ENCODE measurements at regions not wholly inside any gene's neighbourhood (a gene's known extent, or its start where the extent isn't known, plus 50 kb on each side); places are given as distances from the start of the nearest gene placed in this dataset.

DNA sequence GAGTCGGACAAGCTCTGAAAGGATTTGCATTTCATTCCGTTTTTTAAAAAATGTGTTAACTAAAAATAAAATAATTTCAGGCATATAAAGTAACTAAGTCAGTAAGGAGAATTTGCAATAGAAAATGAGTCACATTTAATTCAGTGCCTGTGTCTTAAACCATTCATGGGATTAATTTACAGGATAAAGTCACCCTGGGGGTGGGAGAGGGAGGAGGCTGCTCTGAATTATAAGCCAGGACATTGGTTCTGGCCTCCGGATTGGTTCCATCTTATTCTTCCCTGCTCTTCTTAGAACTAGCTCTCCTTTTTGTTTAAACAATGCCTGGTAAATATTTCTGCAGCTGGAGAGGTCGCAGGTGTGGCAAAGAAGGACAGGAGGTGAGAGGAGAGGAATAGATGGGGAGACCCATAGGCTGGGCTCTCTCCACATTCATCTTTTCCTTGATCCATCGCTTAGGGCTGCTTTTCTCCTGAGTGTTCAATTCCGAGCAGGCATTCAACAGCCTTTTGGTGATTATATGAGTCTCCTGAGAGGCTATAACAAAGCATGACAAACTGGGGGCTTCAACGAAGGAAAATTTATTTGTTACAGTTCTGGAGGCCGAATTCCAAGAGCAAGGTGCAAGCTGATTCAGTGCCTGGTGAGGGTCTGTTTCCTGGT, 319.2 kb downstream of the PHKB start:
- TF ChIP-seq ZNF565 (CRISPR knock-in tag; conservative IDR thresholded peaks at IDR 0.05; ENCODE audit: low read depth): no peak
- TF ChIP-seq, protein P1, sequence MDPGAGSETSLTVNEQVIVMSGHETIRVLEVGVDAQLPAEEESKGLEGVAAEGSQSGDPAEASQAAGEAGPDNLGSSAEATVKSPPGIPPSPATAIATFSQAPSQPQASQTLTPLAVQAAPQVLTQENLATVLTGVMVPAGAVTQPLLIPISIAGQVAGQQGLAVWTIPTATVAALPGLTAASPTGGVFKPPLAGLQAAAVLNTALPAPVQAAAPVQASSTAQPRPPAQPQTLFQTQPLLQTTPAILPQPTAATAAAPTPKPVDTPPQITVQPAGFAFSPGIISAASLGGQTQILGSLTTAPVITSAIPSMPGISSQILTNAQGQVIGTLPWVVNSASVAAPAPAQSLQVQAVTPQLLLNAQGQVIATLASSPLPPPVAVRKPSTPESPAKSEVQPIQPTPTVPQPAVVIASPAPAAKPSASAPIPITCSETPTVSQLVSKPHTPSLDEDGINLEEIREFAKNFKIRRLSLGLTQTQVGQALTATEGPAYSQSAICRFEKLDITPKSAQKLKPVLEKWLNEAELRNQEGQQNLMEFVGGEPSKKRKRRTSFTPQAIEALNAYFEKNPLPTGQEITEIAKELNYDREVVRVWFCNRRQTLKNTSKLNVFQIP (CRISPR knock-in tag; IDR thresholded peaks at IDR 0.05; ENCODE audit: borderline replicate concordance, low read depth): no peak
- TF ChIP-seq OSR1 (CRISPR knock-in tag; IDR thresholded peaks at IDR 0.05): no peak
- TF ChIP-seq, protein P2, sequence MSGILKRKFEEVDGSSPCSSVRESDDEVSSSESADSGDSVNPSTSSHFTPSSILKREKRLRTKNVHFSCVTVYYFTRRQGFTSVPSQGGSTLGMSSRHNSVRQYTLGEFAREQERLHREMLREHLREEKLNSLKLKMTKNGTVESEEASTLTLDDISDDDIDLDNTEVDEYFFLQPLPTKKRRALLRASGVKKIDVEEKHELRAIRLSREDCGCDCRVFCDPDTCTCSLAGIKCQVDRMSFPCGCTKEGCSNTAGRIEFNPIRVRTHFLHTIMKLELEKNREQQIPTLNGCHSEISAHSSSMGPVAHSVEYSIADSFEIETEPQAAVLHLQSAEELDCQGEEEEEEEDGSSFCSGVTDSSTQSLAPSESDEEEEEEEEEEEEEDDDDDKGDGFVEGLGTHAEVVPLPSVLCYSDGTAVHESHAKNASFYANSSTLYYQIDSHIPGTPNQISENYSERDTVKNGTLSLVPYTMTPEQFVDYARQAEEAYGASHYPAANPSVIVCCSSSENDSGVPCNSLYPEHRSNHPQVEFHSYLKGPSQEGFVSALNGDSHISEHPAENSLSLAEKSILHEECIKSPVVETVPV (CRISPR knock-in tag; IDR thresholded peaks at IDR 0.05): no peak
- no peak for TF ChIP-seq ZFP3 (CRISPR knock-in tag; IDR thresholded peaks at IDR 0.05)
- no peak for TF ChIP-seq TCF4 (CRISPR knock-in tag; IDR thresholded peaks at IDR 0.05; ENCODE audit: borderline replicate concordance)
- TF ChIP-seq CSDC2 (CRISPR knock-in tag; IDR thresholded peaks at IDR 0.05): no peak
- TF ChIP-seq ZFP30 (CRISPR knock-in tag; IDR thresholded peaks at IDR 0.05): no peak
- TF ChIP-seq RARB (CRISPR knock-in tag; IDR thresholded peaks at IDR 0.05): no peak
- TF ChIP-seq, protein P3, sequence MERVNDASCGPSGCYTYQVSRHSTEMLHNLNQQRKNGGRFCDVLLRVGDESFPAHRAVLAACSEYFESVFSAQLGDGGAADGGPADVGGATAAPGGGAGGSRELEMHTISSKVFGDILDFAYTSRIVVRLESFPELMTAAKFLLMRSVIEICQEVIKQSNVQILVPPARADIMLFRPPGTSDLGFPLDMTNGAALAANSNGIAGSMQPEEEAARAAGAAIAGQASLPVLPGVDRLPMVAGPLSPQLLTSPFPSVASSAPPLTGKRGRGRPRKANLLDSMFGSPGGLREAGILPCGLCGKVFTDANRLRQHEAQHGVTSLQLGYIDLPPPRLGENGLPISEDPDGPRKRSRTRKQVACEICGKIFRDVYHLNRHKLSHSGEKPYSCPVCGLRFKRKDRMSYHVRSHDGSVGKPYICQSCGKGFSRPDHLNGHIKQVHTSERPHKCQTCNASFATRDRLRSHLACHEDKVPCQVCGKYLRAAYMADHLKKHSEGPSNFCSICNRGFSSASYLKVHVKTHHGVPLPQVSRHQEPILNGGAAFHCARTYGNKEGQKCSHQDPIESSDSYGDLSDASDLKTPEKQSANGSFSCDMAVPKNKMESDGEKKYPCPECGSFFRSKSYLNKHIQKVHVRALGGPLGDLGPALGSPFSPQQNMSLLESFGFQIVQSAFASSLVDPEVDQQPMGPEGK (CRISPR knock-in tag; IDR thresholded peaks at IDR 0.05; ENCODE audit: borderline replicate concordance): no peak
- TF ChIP-seq ISL1 (CRISPR knock-in tag; IDR thresholded peaks at IDR 0.05): no peak
- no peak for TF ChIP-seq ESRRG (CRISPR knock-in tag; IDR thresholded peaks at IDR 0.05)
- TF ChIP-seq, protein P4, sequence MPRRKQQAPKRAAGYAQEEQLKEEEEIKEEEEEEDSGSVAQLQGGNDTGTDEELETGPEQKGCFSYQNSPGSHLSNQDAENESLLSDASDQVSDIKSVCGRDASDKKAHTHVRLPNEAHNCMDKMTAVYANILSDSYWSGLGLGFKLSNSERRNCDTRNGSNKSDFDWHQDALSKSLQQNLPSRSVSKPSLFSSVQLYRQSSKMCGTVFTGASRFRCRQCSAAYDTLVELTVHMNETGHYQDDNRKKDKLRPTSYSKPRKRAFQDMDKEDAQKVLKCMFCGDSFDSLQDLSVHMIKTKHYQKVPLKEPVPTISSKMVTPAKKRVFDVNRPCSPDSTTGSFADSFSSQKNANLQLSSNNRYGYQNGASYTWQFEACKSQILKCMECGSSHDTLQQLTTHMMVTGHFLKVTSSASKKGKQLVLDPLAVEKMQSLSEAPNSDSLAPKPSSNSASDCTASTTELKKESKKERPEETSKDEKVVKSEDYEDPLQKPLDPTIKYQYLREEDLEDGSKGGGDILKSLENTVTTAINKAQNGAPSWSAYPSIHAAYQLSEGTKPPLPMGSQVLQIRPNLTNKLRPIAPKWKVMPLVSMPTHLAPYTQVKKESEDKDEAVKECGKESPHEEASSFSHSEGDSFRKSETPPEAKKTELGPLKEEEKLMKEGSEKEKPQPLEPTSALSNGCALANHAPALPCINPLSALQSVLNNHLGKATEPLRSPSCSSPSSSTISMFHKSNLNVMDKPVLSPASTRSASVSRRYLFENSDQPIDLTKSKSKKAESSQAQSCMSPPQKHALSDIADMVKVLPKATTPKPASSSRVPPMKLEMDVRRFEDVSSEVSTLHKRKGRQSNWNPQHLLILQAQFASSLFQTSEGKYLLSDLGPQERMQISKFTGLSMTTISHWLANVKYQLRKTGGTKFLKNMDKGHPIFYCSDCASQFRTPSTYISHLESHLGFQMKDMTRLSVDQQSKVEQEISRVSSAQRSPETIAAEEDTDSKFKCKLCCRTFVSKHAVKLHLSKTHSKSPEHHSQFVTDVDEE (CRISPR knock-in tag; IDR thresholded peaks at IDR 0.05): no peak
- no peak for TF ChIP-seq BACH2 (CRISPR knock-in tag; IDR thresholded peaks at IDR 0.05; ENCODE audit: borderline replicate concordance)

All from SK-N-SH treated with all-trans-retinoic acid at 6 μM for 48 hours (cell line).